ENCODE measurements at regions not wholly inside any gene's neighbourhood (a gene's known extent, or its start where the extent isn't known, plus 50 kb on each side); places are given as distances from the start of the nearest gene placed in this dataset.

DNA sequence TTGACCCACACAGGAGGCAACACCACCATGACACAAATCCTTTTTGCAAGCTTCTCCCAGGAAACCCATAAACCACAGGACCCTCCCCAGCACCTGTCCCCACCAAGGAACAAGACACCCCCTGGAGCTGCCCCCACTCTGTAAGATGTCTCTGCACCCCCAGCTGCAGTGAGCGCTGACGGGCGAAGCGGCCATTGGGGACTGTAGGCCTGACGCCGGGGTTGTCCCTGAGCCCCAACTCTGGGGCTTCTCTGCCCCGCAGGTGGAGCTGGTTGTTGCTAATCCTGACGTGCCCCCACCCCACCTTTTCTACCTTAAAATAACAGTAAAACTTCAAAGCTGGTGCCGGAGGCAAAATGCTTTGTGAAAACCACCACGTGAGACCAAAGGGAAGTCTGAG, 94.7 kb upstream of the PPP2R2D start:
- Histone ChIP-seq H4K20me1 (ENCODE audit: low read length) (no peaks in the 10 kb centered on the region), H3K27ac (ENCODE audit: low read length) (no peak overlapping the region), H3K27me3 (ENCODE audit: low read length) (peaks cover 59% of the 10 kb centered on the region), H3K9me3 (ENCODE audit: low read length) (no peaks in the 10 kb centered on the region), H3K4me1 (ENCODE audit: insufficient read depth, low read length) (no peaks in the 10 kb centered on the region), H3K4me3 (ENCODE audit: low read length) (no peak overlapping the region), H3K36me3 (ENCODE audit: low read depth, low read length) (no peaks in the 10 kb centered on the region), H3K79me2 (ENCODE audit: low read length) (no peaks in the 10 kb centered on the region), H3K9ac (ENCODE audit: low read length) (no peak overlapping the region), H3F3A (ENCODE audit: low read length, unreplicated experiment) (no peaks in the 10 kb centered on the region), H3K9me2 (replicated peaks; ENCODE audit: low read length) (no peaks in the 10 kb centered on the region), H3K4me2 (ENCODE audit: low read length) (no peak overlapping the region), H2AFZ (ENCODE audit: low read length) (no peak overlapping the region)
- ATAC-seq (no peak), DNase-seq (no peak)
- ChIA-PET POLR2A (ENCODE audit: unreplicated experiment) (no interaction called here), CTCF (no interaction called here)
- no TSS peak for BruUV-seq (replicated peaks)
- intact Hi-C loops (cut with micrococcal nuclease), result no loop called here
- TF ChIP-seq EZH2phosphoT487 (IDR thresholded peaks at IDR 0.05; ENCODE audit: borderline replicate concordance, low read length) (no peak), EZH2 (IDR thresholded peaks at IDR 0.05; ENCODE audit: low read length, unreplicated experiment) (no peak)
- TF ChIP-seq, protein P1, sequence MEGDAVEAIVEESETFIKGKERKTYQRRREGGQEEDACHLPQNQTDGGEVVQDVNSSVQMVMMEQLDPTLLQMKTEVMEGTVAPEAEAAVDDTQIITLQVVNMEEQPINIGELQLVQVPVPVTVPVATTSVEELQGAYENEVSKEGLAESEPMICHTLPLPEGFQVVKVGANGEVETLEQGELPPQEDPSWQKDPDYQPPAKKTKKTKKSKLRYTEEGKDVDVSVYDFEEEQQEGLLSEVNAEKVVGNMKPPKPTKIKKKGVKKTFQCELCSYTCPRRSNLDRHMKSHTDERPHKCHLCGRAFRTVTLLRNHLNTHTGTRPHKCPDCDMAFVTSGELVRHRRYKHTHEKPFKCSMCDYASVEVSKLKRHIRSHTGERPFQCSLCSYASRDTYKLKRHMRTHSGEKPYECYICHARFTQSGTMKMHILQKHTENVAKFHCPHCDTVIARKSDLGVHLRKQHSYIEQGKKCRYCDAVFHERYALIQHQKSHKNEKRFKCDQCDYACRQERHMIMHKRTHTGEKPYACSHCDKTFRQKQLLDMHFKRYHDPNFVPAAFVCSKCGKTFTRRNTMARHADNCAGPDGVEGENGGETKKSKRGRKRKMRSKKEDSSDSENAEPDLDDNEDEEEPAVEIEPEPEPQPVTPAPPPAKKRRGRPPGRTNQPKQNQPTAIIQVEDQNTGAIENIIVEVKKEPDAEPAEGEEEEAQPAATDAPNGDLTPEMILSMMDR (conservative IDR thresholded peaks at IDR 0.05; ENCODE audit: low read depth, low read length), result no peak

DNA sequence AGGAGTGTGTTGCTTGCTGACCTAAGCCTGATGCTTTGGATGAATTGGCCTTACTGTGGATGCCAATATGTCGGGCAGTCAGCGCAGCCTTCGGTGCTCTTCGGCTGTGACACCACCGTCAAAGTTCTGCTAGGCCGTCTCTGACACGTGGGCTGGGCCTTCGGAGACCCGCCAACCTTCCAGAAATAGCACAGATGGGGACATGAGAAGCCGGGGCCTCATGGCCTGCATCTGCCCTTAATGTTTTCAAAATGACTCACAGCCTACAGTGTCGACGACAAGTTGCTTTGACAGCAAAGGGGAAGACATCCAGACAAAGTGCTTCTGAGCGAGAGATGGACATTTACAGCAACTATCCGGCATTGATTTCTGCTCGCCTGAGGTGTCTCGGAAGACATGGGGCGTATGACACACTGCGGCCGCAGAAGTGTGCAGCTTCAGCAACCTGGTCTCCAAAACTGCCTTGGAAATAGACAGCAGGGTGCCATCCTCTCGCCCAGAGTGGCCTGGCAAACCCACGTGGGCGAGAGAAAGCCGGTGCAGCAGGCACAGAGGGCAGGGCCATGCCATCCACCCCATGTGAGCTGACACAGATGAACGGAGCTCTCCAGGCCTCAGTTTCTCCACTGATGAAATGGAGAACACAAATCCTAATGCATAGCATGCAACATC, 94.0 kb upstream of the PPP2R2D start:
- DNase-seq (no peak), ATAC-seq (no peak)
- no peak overlapping the region for H3K27ac ChIP-seq (ENCODE audit: low read length)
- H3K9me2 ChIP-seq (replicated peaks; ENCODE audit: low read length), result no peaks in the 10 kb centered on the region
- no peak overlapping the region for H3K9ac ChIP-seq (ENCODE audit: low read length)
- ChIA-PET POLR2A (ENCODE audit: unreplicated experiment) (no interaction called here), CTCF (no interaction called here)
- no peaks in the 10 kb centered on the region for H4K20me1 ChIP-seq (ENCODE audit: low read length)
- no peaks in the 10 kb centered on the region for H3K4me1 ChIP-seq (ENCODE audit: insufficient read depth, low read length)
- no peak overlapping the region for H2AFZ ChIP-seq (ENCODE audit: low read length)
- no peak overlapping the region for H3K4me3 ChIP-seq (ENCODE audit: low read length)
- no peaks in the 10 kb centered on the region for H3F3A ChIP-seq (ENCODE audit: low read length, unreplicated experiment)
- intact Hi-C loops (cut with micrococcal nuclease), result no loop called here
- no peaks in the 10 kb centered on the region for H3K36me3 ChIP-seq (ENCODE audit: low read depth, low read length)
- H3K9me3 ChIP-seq (ENCODE audit: low read length), result no peaks in the 10 kb centered on the region
- peaks cover 60% of the 10 kb centered on the region for H3K27me3 ChIP-seq (ENCODE audit: low read length)
- no peak overlapping the region for H3K4me2 ChIP-seq (ENCODE audit: low read length)
- TF ChIP-seq EZH2 (IDR thresholded peaks at IDR 0.05; ENCODE audit: low read length, unreplicated experiment) (no peak), EZH2phosphoT487 (IDR thresholded peaks at IDR 0.05; ENCODE audit: borderline replicate concordance, low read length) (no peak)
- TF ChIP-seq, protein P1 (conservative IDR thresholded peaks at IDR 0.05; ENCODE audit: low read depth, low read length), result no peak
- no TSS peak for BruUV-seq (replicated peaks)
- no peaks in the 10 kb centered on the region for H3K79me2 ChIP-seq (ENCODE audit: low read length)

DNA sequence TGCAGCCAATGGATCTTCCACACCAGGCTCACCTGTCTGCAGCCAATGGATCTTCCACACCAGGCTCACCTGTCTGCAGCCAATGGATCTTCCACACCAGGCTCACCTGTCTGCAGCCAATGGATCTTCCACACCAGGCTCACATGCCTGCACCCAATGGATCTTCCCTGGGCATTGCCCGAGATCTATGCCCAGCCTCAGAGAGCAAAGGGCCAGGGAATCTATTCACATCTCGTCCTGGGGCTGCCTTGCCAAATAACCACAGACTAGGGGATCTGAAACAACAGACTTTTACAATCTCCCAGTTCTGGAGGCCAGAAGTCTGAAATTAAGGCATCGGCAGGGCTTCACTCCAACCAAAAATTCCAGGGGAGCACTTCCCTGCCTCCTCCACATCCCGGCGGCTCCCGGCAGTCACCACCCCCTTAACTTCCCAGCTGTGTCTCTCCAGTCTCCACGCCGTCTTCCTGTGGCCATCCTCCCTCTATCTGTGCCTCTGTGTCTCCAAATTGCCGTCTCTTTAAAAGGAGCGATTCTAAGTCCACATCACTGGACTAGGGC, 92.4 kb upstream of the PPP2R2D start:
- Histone ChIP-seq H3K27ac (ENCODE audit: low read length) (no peak overlapping the region), H3K9me2 (replicated peaks; ENCODE audit: low read length) (no peaks in the 10 kb centered on the region), H2AFZ (ENCODE audit: low read length) (no peak overlapping the region), H3K9ac (ENCODE audit: low read length) (no peak overlapping the region), H3K36me3 (ENCODE audit: low read depth, low read length) (no peaks in the 10 kb centered on the region), H3K79me2 (ENCODE audit: low read length) (no peaks in the 10 kb centered on the region), H3F3A (ENCODE audit: low read length, unreplicated experiment) (no peaks in the 10 kb centered on the region), H3K27me3 (ENCODE audit: low read length) (peaks cover 53% of the 10 kb centered on the region), H4K20me1 (ENCODE audit: low read length) (no peaks in the 10 kb centered on the region), H3K4me3 (ENCODE audit: low read length) (no peak overlapping the region), H3K9me3 (ENCODE audit: low read length) (no peaks in the 10 kb centered on the region), H3K4me2 (ENCODE audit: low read length) (no peak overlapping the region), H3K4me1 (ENCODE audit: insufficient read depth, low read length) (no peaks in the 10 kb centered on the region)
- no TSS peak for BruUV-seq (replicated peaks)
- no peak for ATAC-seq
- ChIA-PET POLR2A (ENCODE audit: unreplicated experiment) (no interaction called here), CTCF (no interaction called here)
- DNase-seq, result no peak
- intact Hi-C loops (cut with micrococcal nuclease), result no loop called here
- TF ChIP-seq, protein P1 (conservative IDR thresholded peaks at IDR 0.05; ENCODE audit: low read depth, low read length), result no peak
- no peak for TF ChIP-seq EZH2phosphoT487 (IDR thresholded peaks at IDR 0.05; ENCODE audit: borderline replicate concordance, low read length)
- no peak for TF ChIP-seq EZH2 (IDR thresholded peaks at IDR 0.05; ENCODE audit: low read length, unreplicated experiment)
